Smooth muscle cell (in vitro differentiated cells): ENCODE measurements at regions not wholly inside any gene's neighbourhood (a gene's known extent, or its start where the extent isn't known, plus 50 kb on each side); places are given as distances from the start of the nearest gene placed in this dataset.

Source experiments
- DNase-seq: peaks from one replicate; lab custom pipeline; 2025; ENCODE audit not compliant: unreplicated experiment; lab: John Stamatoyannopoulos, UW
- H2AFZ ChIP-seq: fragments of 200-600 bp; sonication (generic); 2 replicates; pipeline ENCODE4 v1.6.0; 2016; ENCODE audit warnings: antibody characterized with exemption, low read depth, mild to moderate bottlenecking
- H3F3A ChIP-seq: fragments of 200-600 bp; sonication (generic); 2 replicates; pipeline ENCODE4 v1.6.0; 2017; ENCODE audit warnings: antibody characterized with exemption, low read depth
- H3K27ac ChIP-seq: fragments of 200-600 bp; sonication (generic); 2 replicates; pipeline ENCODE4 v1.5.1; 2016; ENCODE audit warnings: low read depth, mild to moderate bottlenecking
- H3K27me3 ChIP-seq: fragments of 200-600 bp; sonication (generic); 2 replicates; pipeline ENCODE4 v1.6.1; 2016; ENCODE audit warnings: low read depth, mild to moderate bottlenecking
- H3K36me3 ChIP-seq: fragments of 200-600 bp; sonication (generic); 2 replicates; pipeline ENCODE4 v1.5.1; 2016; ENCODE audit warnings: low read depth
- H3K4me1 ChIP-seq: fragments of 200-600 bp; sonication (generic); 2 replicates; pipeline ENCODE4 v1.5.1; 2016; ENCODE audit warnings: low read depth
- H3K4me2 ChIP-seq: fragments of 200-600 bp; sonication (generic); 2 replicates; pipeline ENCODE4 v1.6.0; 2016; ENCODE audit warnings: mild to moderate bottlenecking
- H3K4me3 ChIP-seq: fragments of 200-600 bp; sonication (generic); 2 replicates; pipeline ENCODE4 v1.5.1; 2016; ENCODE audit warnings: mild to moderate bottlenecking
- H3K79me2 ChIP-seq: fragments of 200-600 bp; sonication (generic); 2 replicates; pipeline ENCODE4 v1.6.0; 2016; ENCODE audit warnings: low read depth, mild to moderate bottlenecking
- H3K9ac ChIP-seq: fragments of 200-600 bp; sonication (generic); 2 replicates; pipeline ENCODE4 v1.6.0; 2016; ENCODE audit warnings: low read depth
- H3K9me3 ChIP-seq: fragments of 200-600 bp; sonication (generic); replicated peaks from 2 replicates; pipeline ENCODE4 v1.5.1; 2016; ENCODE audit warnings: low read depth
- H4K20me1 ChIP-seq: fragments of 200-600 bp; sonication (generic); 2 replicates; pipeline ENCODE4 v1.6.0; 2016; ENCODE audit warnings: low read depth
- WGBS: methylation state at CpG from one replicate; pipeline ENCODE4 v1.1.7; 2016; ENCODE audit warnings: low lambda C conversion rate; 5-methylcytosine and 5-hydroxymethylcytosine counted together
- TF ChIP-seq, protein P1 (sequence below): fragments of 200-600 bp; sonication (generic); IDR thresholded peaks from 2 replicates; pipeline ENCODE4 v1.5.1; 2017; ENCODE audit warnings: borderline replicate concordance, mild to moderate bottlenecking, antibody characterized with exemption; ENCODE audit not compliant: insufficient read depth, poor library complexity, severe bottlenecking

DNA sequence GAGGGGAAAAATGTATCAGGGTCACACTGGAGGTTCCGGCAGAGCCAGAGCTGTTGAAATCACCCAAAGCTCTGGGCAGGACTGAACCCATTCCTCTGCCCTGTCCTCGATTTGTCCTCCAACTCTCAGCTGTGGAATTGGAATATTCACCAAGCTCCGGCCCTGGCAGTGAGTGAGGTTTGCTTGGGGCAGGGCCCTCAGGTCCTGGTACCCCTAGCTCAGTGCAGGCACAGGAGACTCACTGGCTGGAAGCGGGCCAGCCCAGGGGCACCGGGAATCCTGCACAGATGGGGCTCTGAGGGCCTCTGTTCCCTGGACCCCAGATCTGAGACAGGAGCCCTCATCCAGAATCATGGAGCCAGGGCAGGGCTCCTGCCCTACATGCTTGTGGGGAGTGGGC lies 1322.3 kb downstream of the UQCRFS1 start:
- Histone ChIP-seq H3K4me3 (no peak overlapping the region), H3K9ac (no peak overlapping the region), H4K20me1 (no peaks in the 10 kb centered on the region), H3K9me3 (no peaks in the 10 kb centered on the region), H3K27me3 (no peaks in the 10 kb centered on the region), H3F3A (no peaks in the 10 kb centered on the region), H3K27ac (no peak overlapping the region), H3K79me2 (no peaks in the 10 kb centered on the region), H3K4me2 (no peak overlapping the region), H3K4me1 (no peaks in the 10 kb centered on the region), H3K36me3 (no peaks in the 10 kb centered on the region), H2AFZ (no peak overlapping the region)
- WGBS: 52% methylated on average over 5 of the region's 5 CpGs
- TF ChIP-seq, protein P1, sequence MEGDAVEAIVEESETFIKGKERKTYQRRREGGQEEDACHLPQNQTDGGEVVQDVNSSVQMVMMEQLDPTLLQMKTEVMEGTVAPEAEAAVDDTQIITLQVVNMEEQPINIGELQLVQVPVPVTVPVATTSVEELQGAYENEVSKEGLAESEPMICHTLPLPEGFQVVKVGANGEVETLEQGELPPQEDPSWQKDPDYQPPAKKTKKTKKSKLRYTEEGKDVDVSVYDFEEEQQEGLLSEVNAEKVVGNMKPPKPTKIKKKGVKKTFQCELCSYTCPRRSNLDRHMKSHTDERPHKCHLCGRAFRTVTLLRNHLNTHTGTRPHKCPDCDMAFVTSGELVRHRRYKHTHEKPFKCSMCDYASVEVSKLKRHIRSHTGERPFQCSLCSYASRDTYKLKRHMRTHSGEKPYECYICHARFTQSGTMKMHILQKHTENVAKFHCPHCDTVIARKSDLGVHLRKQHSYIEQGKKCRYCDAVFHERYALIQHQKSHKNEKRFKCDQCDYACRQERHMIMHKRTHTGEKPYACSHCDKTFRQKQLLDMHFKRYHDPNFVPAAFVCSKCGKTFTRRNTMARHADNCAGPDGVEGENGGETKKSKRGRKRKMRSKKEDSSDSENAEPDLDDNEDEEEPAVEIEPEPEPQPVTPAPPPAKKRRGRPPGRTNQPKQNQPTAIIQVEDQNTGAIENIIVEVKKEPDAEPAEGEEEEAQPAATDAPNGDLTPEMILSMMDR: no peak
- DNase-seq: no peak

DNA sequence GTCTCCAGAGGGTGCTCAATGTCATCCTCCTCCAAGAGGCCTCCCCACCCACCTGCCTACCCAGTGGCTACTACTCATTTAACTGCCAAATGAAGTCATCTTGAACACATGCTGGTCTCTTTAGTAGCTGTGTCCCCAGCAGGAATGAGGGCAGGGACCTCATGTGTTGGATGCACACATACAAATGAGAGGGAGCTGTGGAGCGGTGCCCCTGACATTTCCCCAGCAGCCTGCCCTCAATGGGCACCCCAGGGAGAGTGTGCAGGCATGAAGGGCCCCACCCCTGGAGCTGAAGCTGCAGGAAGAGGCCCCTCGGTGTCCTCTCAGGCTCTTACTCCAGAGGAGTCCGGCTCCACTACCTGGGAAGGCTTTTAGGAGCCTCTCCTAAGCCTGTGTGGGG lies 1322.7 kb downstream of the UQCRFS1 start:
- no peak overlapping the region for H3K9ac ChIP-seq
- 74% methylated on average over 3 of the region's 3 CpGs for WGBS
- H3K9me3 ChIP-seq: no peaks in the 10 kb centered on the region

DNA sequence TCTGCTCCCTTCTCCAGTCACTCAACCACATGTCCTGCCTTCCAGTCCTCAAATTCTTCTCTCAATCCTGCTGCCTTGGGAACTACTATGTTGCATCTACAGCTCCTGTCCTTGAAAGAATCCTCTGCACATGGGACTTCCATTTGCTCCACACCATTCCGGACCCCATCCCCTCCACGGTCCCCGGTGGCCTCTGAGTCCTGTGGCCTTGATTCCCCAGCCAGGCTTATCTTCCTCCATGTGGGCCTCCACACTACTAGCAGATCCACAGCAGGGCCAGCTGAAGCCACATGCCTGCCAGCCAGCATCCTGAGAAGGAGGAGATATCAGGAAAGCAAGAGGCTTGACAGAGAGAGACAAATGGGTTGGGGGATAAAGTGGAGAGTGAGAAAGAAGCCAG lies 1323.8 kb downstream of the UQCRFS1 start:
- no peak for DNase-seq
- 92% methylated on average over 3 of the region's 3 CpGs for WGBS
- Histone ChIP-seq H3K4me2 (no peak overlapping the region), H3K4me1 (no peaks in the 10 kb centered on the region), H3K27me3 (no peaks in the 10 kb centered on the region), H3K27ac (no peak overlapping the region), H3K79me2 (no peaks in the 10 kb centered on the region), H3K9ac (no peak overlapping the region), H4K20me1 (no peaks in the 10 kb centered on the region), H3K4me3 (no peak overlapping the region), H3K36me3 (no peaks in the 10 kb centered on the region), H3F3A (no peaks in the 10 kb centered on the region), H2AFZ (no peak overlapping the region), H3K9me3 (no peaks in the 10 kb centered on the region)
- TF ChIP-seq, protein P1: no peak

More for the DNA sequence above, 1322.7 kb downstream of the UQCRFS1 start:
- Histone ChIP-seq H4K20me1 (no peaks in the 10 kb centered on the region), H3K79me2 (no peaks in the 10 kb centered on the region), H3K4me3 (no peak overlapping the region), H3F3A (no peaks in the 10 kb centered on the region), H3K36me3 (no peaks in the 10 kb centered on the region), H3K27me3 (no peaks in the 10 kb centered on the region), H3K4me1 (no peaks in the 10 kb centered on the region), H2AFZ (no peak overlapping the region), H3K27ac (no peak overlapping the region), H3K4me2 (no peak overlapping the region)
- TF ChIP-seq, protein P1: no peak
- DNase-seq: no peak

DNA sequence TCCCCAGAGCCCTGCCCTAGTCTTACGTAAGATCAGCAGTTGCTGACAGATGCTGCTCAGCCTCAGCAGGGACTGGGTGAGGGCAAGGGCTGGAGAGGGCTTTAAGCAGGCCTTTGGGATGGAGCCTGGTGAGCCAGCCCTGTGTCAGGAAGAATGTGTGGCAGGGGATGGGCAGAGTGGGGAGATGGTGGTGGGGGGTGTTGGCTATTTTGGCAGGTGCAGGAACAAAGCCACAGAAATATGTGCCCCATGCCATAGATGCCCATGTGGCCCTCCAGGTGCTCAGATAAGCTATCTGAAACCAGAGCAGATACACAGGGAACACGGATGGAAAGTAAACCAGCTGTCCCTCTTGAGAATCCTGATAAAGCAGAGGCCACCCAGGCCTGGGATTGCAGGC lies 1325.0 kb downstream of the UQCRFS1 start:
- H4K20me1 ChIP-seq: no peaks in the 10 kb centered on the region
- no peak overlapping the region for H3K27ac ChIP-seq
- no peak overlapping the region for H3K4me2 ChIP-seq
- H3K9me3 ChIP-seq: no peaks in the 10 kb centered on the region
- no peak overlapping the region for H2AFZ ChIP-seq
- no peaks in the 10 kb centered on the region for H3F3A ChIP-seq
- no peaks in the 10 kb centered on the region for H3K79me2 ChIP-seq
- TF ChIP-seq, protein P1: no peak
- no peak overlapping the region for H3K4me3 ChIP-seq
- no peaks in the 10 kb centered on the region for H3K36me3 ChIP-seq
- H3K9ac ChIP-seq: no peak overlapping the region
- no peaks in the 10 kb centered on the region for H3K4me1 ChIP-seq
- no peaks in the 10 kb centered on the region for H3K27me3 ChIP-seq
- DNase-seq: no peak
- 45% methylated on average over 2 of the region's 2 CpGs for WGBS
